HL-60 (cell line): ENCODE measurements at regions not wholly inside any gene's neighbourhood (a gene's known extent, or its start where the extent isn't known, plus 50 kb on each side); places are given as distances from the start of the nearest gene placed in this dataset.

Source experiments
- DNase-seq, 2 experiments: peaks; one replicate each; pipeline ENCODE4 v3.0.0-alpha.2; 2010 to 2020; ENCODE audit warnings: low read depth in 1 of 2, low spot score in 1 of 2
- H3K27ac ChIP-seq: fragments of 250-450 bp; sonication (Bioruptor Pico); replicated peaks from 2 replicates; pipeline ENCODE4 v1.5.1; 2020; ENCODE audit warnings: mild to moderate bottlenecking, moderate library complexity
- H3K27me3 ChIP-seq: fragments of 250-450 bp; sonication (Bioruptor Pico); 2 replicates; pipeline ENCODE4 v1.5.1; 2021; ENCODE audit warnings: mild to moderate bottlenecking, moderate library complexity; ENCODE audit not compliant: insufficient read depth, poor library complexity, severe bottlenecking
- H3K4me3 ChIP-seq: replicated peaks from 2 replicates; pipeline ENCODE4 v1.5.1; 2011; ENCODE audit warnings: mild to moderate bottlenecking, control low read depth, low read length; ENCODE audit not compliant: insufficient read depth
- GABPA ChIP-seq: IDR thresholded peaks from 2 replicates; pipeline ENCODE4 v1.6.1; 2012; ENCODE audit warnings: low read depth
- POLR2AphosphoS5 ChIP-seq: IDR thresholded peaks from 2 replicates; pipeline ENCODE4 v1.6.1; 2012; ENCODE audit warnings: low read depth
- SPI1 ChIP-seq: IDR thresholded peaks from 2 replicates; pipeline ENCODE4 v1.6.1; 2012; ENCODE audit warnings: low read depth, mild to moderate bottlenecking, borderline replicate concordance
- TF ChIP-seq, protein P1 (sequence below): IDR thresholded peaks from one replicate; pipeline ENCODE4 v1.5.1; 2011; ENCODE audit warnings: low read length, control low read depth, inconsistent platforms; ENCODE audit not compliant: insufficient read depth
- TF ChIP-seq, protein P2 (sequence below): IDR thresholded peaks from 2 replicates; pipeline ENCODE4 v1.6.1; 2012; ENCODE audit warnings: low read depth; ENCODE audit not compliant: insufficient replicate concordance

GRCh38 chr4:33339762-33340161, 2619.6 kb downstream of the PCDH7 start:
- H3K4me3 ChIP-seq, result no peak overlapping the region
- H3K27me3 ChIP-seq, result no peaks in the 10 kb centered on the region
- no peak for DNase-seq
- H3K27ac ChIP-seq, result no peak overlapping the region
- TF ChIP-seq POLR2AphosphoS5 (no peak), SPI1 (no peak)

GRCh38 chr4:33340168-33340567, 2620.0 kb downstream of the PCDH7 start:
- DNase-seq, result no peak
- no peak for TF ChIP-seq SPI1
- no peak overlapping the region for H3K27ac ChIP-seq
- no peak overlapping the region for H3K4me3 ChIP-seq
- no peaks in the 10 kb centered on the region for H3K27me3 ChIP-seq

GRCh38 chr4:33349376-33349775, 2629.2 kb downstream of the PCDH7 start:
- DNase-seq, result no peak
- TF ChIP-seq, protein P1, sequence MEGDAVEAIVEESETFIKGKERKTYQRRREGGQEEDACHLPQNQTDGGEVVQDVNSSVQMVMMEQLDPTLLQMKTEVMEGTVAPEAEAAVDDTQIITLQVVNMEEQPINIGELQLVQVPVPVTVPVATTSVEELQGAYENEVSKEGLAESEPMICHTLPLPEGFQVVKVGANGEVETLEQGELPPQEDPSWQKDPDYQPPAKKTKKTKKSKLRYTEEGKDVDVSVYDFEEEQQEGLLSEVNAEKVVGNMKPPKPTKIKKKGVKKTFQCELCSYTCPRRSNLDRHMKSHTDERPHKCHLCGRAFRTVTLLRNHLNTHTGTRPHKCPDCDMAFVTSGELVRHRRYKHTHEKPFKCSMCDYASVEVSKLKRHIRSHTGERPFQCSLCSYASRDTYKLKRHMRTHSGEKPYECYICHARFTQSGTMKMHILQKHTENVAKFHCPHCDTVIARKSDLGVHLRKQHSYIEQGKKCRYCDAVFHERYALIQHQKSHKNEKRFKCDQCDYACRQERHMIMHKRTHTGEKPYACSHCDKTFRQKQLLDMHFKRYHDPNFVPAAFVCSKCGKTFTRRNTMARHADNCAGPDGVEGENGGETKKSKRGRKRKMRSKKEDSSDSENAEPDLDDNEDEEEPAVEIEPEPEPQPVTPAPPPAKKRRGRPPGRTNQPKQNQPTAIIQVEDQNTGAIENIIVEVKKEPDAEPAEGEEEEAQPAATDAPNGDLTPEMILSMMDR, result no peak
- no peak for TF ChIP-seq GABPA
- TF ChIP-seq, protein P2, sequence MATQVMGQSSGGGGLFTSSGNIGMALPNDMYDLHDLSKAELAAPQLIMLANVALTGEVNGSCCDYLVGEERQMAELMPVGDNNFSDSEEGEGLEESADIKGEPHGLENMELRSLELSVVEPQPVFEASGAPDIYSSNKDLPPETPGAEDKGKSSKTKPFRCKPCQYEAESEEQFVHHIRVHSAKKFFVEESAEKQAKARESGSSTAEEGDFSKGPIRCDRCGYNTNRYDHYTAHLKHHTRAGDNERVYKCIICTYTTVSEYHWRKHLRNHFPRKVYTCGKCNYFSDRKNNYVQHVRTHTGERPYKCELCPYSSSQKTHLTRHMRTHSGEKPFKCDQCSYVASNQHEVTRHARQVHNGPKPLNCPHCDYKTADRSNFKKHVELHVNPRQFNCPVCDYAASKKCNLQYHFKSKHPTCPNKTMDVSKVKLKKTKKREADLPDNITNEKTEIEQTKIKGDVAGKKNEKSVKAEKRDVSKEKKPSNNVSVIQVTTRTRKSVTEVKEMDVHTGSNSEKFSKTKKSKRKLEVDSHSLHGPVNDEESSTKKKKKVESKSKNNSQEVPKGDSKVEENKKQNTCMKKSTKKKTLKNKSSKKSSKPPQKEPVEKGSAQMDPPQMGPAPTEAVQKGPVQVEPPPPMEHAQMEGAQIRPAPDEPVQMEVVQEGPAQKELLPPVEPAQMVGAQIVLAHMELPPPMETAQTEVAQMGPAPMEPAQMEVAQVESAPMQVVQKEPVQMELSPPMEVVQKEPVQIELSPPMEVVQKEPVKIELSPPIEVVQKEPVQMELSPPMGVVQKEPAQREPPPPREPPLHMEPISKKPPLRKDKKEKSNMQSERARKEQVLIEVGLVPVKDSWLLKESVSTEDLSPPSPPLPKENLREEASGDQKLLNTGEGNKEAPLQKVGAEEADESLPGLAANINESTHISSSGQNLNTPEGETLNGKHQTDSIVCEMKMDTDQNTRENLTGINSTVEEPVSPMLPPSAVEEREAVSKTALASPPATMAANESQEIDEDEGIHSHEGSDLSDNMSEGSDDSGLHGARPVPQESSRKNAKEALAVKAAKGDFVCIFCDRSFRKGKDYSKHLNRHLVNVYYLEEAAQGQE, result no peak
- TF ChIP-seq SPI1, result no peak
- TF ChIP-seq POLR2AphosphoS5, result no peak

GRCh38 chr4:33357121-33357520, 2637.0 kb downstream of the PCDH7 start:
- Histone ChIP-seq H3K27me3 (no peaks in the 10 kb centered on the region), H3K4me3 (no peak overlapping the region), H3K27ac (no peak overlapping the region)
- DNase-seq, result no peak
- TF ChIP-seq, protein P2, result no peak
- TF ChIP-seq POLR2AphosphoS5, result no peak
- TF ChIP-seq GABPA, result no peak
- TF ChIP-seq, protein P1, result no peak
- no peak for TF ChIP-seq SPI1

More at GRCh38 chr4:33349376-33349775, 2629.2 kb downstream of the PCDH7 start:
- Histone ChIP-seq H3K27ac (no peak overlapping the region), H3K27me3 (no peaks in the 10 kb centered on the region), H3K4me3 (no peak overlapping the region)

- Histone ChIP-seq H3K27me3 (no peaks in the 10 kb centered on the region), H3K4me3 (no peak overlapping the region), H3K27ac (no peak overlapping the region)
- no peak for DNase-seq
- no peak for TF ChIP-seq SPI1
- no peak for TF ChIP-seq POLR2AphosphoS5
- TF ChIP-seq GABPA, result no peak
- TF ChIP-seq, protein P2, result no peak
- TF ChIP-seq, protein P1, result no peak
Observed at GRCh38 chr4:33369446-33369845, 2649.3 kb downstream of the PCDH7 start.
